Psoas muscle (tissue), 7 donors: ENCODE measurements at regions not wholly inside any gene's neighbourhood (a gene's known extent, or its start where the extent isn't known, plus 50 kb on each side); places are given as distances from the start of the nearest gene placed in this dataset.

Source experiments
- ATAC-seq, 4 donors: fragments of 200-7000 bp; cut with Tn5 transposase; one replicate each; pipeline ENCODE4 v1.9.1; 2020; ENCODE audit warnings: moderate library complexity in 3 of 4, mild to moderate bottlenecking in 2 of 4
- DNase-seq, 2 donors: peaks; one replicate each; pipeline ENCODE4 v3.0.0-alpha.2; 2020
- H3K27ac ChIP-seq: fragments of 200-600 bp; one replicate; pipeline ENCODE4 v1.8.0; 2022
- H3K27me3 ChIP-seq, 3 donors: fragments of 200-600 bp in 1 of 3; one replicate each; pipeline versions ENCODE4 v1.6.1 to v1.8.0; 2013 to 2022; ENCODE audit warnings: low read length in 2 of 3, mild to moderate bottlenecking in 2 of 3, moderate library complexity in 1 of 3; ENCODE audit not compliant: insufficient read depth in 3 of 3
- H3K36me3 ChIP-seq, 2 donors: fragments of 200-600 bp in 1 of 2; one replicate each; pipeline versions ENCODE4 v1.6.1 to v1.8.0; 2013 to 2022; ENCODE audit warnings: low read depth in 1 of 2, mild to moderate bottlenecking in 1 of 2, moderate library complexity in 1 of 2; ENCODE audit not compliant: insufficient read depth in 1 of 2
- H3K4me1 ChIP-seq: fragments of 200-600 bp; one replicate; pipeline ENCODE4 v1.8.0; 2022
- H3K4me3 ChIP-seq: fragments of 200-600 bp; one replicate; pipeline ENCODE4 v1.8.0; 2022; ENCODE audit warnings: mild to moderate bottlenecking
- H3K9me3 ChIP-seq: fragments of 200-600 bp; one replicate; pipeline ENCODE4 v1.8.0; 2022
- WGBS, 3 donors: extraction: QIAGEN DNeasy Blood & Tissue Kit; methylation state at CpG; one replicate each; pipeline versions ENCODE4 v1.1.6 to v1.1.7; 2013; 5-methylcytosine and 5-hydroxymethylcytosine counted together
- intact Hi-C, 2 donors: fragments of 100-400 bp; cut with DNase I; formaldehyde crosslinking; loops; one replicate each; pipeline versions ENCODE4 v1.11.0 to v1.14.2; 2022
- TF ChIP-seq, protein P1 (sequence below): fragments of 200-600 bp; IDR thresholded peaks from one replicate; pipeline ENCODE4 v1.8.0; 2022; ENCODE audit warnings: antibody characterized with exemption
- donor health status: healthy with polysubstance abuse.
- donor health status: DM: no; HTN: no; CAD: no; lungs with moderate emphysema.
- donor health status: Bipolar disorder and iron deficiency.
- donor health status: healthy.
- donor health status: DM: yes; HTN: yes; CAD: no.
- donor health status: DM: no; HTN: no; CAD: no.
- donor health status: DM: yes; HTN: yes; CAD: no.

- H3K27me3 ChIP-seq: peaks cover 0 to 1% (median 0%) of the 10 kb centered on the region in 3 donors
- intact Hi-C loops: no loop called here
- 61 to 79% (median 64%) methylated on average over 2 of the region's 2 CpGs for WGBS, 3 donors
- TF ChIP-seq, protein P1, sequence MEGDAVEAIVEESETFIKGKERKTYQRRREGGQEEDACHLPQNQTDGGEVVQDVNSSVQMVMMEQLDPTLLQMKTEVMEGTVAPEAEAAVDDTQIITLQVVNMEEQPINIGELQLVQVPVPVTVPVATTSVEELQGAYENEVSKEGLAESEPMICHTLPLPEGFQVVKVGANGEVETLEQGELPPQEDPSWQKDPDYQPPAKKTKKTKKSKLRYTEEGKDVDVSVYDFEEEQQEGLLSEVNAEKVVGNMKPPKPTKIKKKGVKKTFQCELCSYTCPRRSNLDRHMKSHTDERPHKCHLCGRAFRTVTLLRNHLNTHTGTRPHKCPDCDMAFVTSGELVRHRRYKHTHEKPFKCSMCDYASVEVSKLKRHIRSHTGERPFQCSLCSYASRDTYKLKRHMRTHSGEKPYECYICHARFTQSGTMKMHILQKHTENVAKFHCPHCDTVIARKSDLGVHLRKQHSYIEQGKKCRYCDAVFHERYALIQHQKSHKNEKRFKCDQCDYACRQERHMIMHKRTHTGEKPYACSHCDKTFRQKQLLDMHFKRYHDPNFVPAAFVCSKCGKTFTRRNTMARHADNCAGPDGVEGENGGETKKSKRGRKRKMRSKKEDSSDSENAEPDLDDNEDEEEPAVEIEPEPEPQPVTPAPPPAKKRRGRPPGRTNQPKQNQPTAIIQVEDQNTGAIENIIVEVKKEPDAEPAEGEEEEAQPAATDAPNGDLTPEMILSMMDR: no peak
- DNase-seq: no peak
- H3K9me3 ChIP-seq: no peaks in the 10 kb centered on the region
- ATAC-seq: no peak
- H3K36me3 ChIP-seq: no peaks in the 10 kb centered on the region
- no peak overlapping the region for H3K27ac ChIP-seq
- H3K4me1 ChIP-seq: peaks cover 13% of the 10 kb centered on the region
- H3K4me3 ChIP-seq: no peak overlapping the region
Measured at GRCh38 chr1:55716151-55716550, 501.0 kb upstream of the USP24 start.

- Histone ChIP-seq H3K9me3 (no peaks in the 10 kb centered on the region), H3K27ac (no peak overlapping the region), H3K27me3 (peaks cover 0 to 4% (median 0%) of the 10 kb centered on the region in 3 donors), H3K4me3 (no peak overlapping the region), H3K36me3 (no peaks in the 10 kb centered on the region), H3K4me1 (peaks cover 13% of the 10 kb centered on the region)
- WGBS, 3 donors: 52 to 69% (median 60%) methylated on average over 3 of the region's 3 CpGs
- TF ChIP-seq, protein P1: no peak
- ATAC-seq: no peak
- intact Hi-C loops: no loop called here
- no peak for DNase-seq
Measured at GRCh38 chr1:55714230-55714629, 499.1 kb upstream of the USP24 start.

- no peak for DNase-seq
- Histone ChIP-seq H3K9me3 (no peaks in the 10 kb centered on the region), H3K4me3 (no peak overlapping the region), H3K4me1 (peaks cover 12% of the 10 kb centered on the region), H3K27ac (no peak overlapping the region), H3K27me3 (peaks cover 0 to 4% (median 0%) of the 10 kb centered on the region in 3 donors), H3K36me3 (no peaks in the 10 kb centered on the region)
- intact Hi-C loops: no loop called here
- no peak for ATAC-seq
- TF ChIP-seq, protein P1: no peak
- WGBS, 3 donors: 74 to 95% (median 81%) methylated on average over 5 of the region's 5 CpGs
Measured at GRCh38 chr1:55713516-55713915, 498.4 kb upstream of the USP24 start.

- ATAC-seq (no peak), DNase-seq (no peak)
- Histone ChIP-seq H3K36me3 (no peaks in the 10 kb centered on the region), H3K4me3 (no peak overlapping the region), H3K4me1 (peaks cover 4% of the 10 kb centered on the region), H3K9me3 (no peaks in the 10 kb centered on the region), H3K27ac (no peak overlapping the region), H3K27me3 (peaks cover 0 to 4% (median 0%) of the 10 kb centered on the region in 3 donors)
- 77 to 79% (median 79%) methylated on average over 6 of the region's 6 CpGs for WGBS, 3 donors
- intact Hi-C loops: no loop called here
- TF ChIP-seq, protein P1: no peak
Measured at GRCh38 chr1:55712148-55712547, 497.0 kb upstream of the USP24 start.

- H3K9me3 ChIP-seq: no peaks in the 10 kb centered on the region
- ATAC-seq: no peak
- intact Hi-C loops: loop anchor here in 1 of 2 donors (10.0 kb wide), 1 partner anchor 546 kb away; no protein-coding TSS in a partner anchor
Measured at GRCh38 chr1:55708781-55709180, 493.6 kb upstream of the USP24 start.

More at GRCh38 chr1:55708781-55709180, 493.6 kb upstream of the USP24 start:
- Histone ChIP-seq H3K27ac (no peak overlapping the region), H3K4me1 (no peaks in the 10 kb centered on the region), H3K4me3 (no peak overlapping the region), H3K27me3 (peaks cover 0 to 4% (median 0%) of the 10 kb centered on the region in 3 donors), H3K36me3 (no peaks in the 10 kb centered on the region)
- 89 to 91% (median 90%) methylated on average over 3 of the region's 3 CpGs for WGBS, 3 donors
- DNase-seq: no peak
- TF ChIP-seq, protein P1: no peak
